GM23338 (cell line): ENCODE measurements at regions not wholly inside any gene's neighbourhood (a gene's known extent, or its start where the extent isn't known, plus 50 kb on each side); places are given as distances from the start of the nearest gene placed in this dataset.
A peak's percentile ranks its signal among the peaks of the same experiment; 100 is the strongest.

Experiments used
- ATAC-seq: fragments of 200-7000 bp; cut with Tn5 transposase; 3 replicates; pipeline ENCODE4 v1.9.1; 2020
- DNase-seq: peaks from one replicate; pipeline ENCODE4 v3.0.0-alpha.2; 2015; ENCODE audit warnings: low spot score
- H2AFZ ChIP-seq: fragments of 200-600 bp; sonication (generic); 2 replicates; pipeline ENCODE4 v1.8.0; 2016; ENCODE audit warnings: antibody characterized with exemption, mild to moderate bottlenecking, moderate library complexity
- H3F3A ChIP-seq: fragments of 200-600 bp; sonication (generic); replicated peaks from 2 replicates; pipeline ENCODE4 v1.8.0; 2017; ENCODE audit warnings: antibody characterized with exemption, mixed run types, low read depth
- H3K27ac ChIP-seq: fragments of 200-600 bp; sonication (generic); 2 replicates; pipeline ENCODE4 v1.6.1; 2016; ENCODE audit warnings: low read depth
- H3K27me3 ChIP-seq: fragments of 200-600 bp; sonication (generic); 2 replicates; pipeline ENCODE4 v1.8.0; 2016; ENCODE audit warnings: mild to moderate bottlenecking, mixed run types, moderate library complexity; ENCODE audit not compliant: insufficient read depth
- H3K36me3 ChIP-seq: fragments of 200-600 bp; sonication (generic); 2 replicates; pipeline ENCODE4 v1.8.0; 2016; ENCODE audit warnings: mild to moderate bottlenecking; ENCODE audit not compliant: insufficient read depth
- H3K4me1 ChIP-seq: fragments of 200-600 bp; sonication (generic); 2 replicates; pipeline ENCODE4 v1.8.0; 2016; ENCODE audit warnings: mild to moderate bottlenecking, moderate library complexity; ENCODE audit not compliant: insufficient read depth
- H3K4me2 ChIP-seq: fragments of 200-600 bp; sonication (generic); 2 replicates; pipeline ENCODE4 v1.7.1; 2017; ENCODE audit warnings: mixed run types
- H3K4me3 ChIP-seq: fragments of 200-600 bp; sonication (generic); 2 replicates; pipeline ENCODE4 v1.6.1; 2016; ENCODE audit warnings: mixed run types
- H3K79me2 ChIP-seq: fragments of 200-600 bp; sonication (generic); replicated peaks from 2 replicates; pipeline ENCODE4 v1.8.0; 2017; ENCODE audit warnings: mild to moderate bottlenecking; ENCODE audit not compliant: insufficient read depth
- H3K9me2 ChIP-seq: fragments of 200-600 bp; sonication (generic); 2 replicates; pipeline ENCODE4 v1.8.0; 2017; ENCODE audit not compliant: insufficient read depth
- H4K20me1 ChIP-seq: fragments of 200-600 bp; sonication (generic); replicated peaks from 2 replicates; pipeline ENCODE4 v1.8.0; 2017; ENCODE audit warnings: mild to moderate bottlenecking; ENCODE audit not compliant: insufficient read depth
- H3K27ac Mint-ChIP-seq: 2 replicates; pipeline ENCODE4 v1.8.0; 2020; ENCODE audit warnings: inconsistent platforms, mild to moderate bottlenecking, moderate library complexity, mixed read lengths
- H3K27me3 Mint-ChIP-seq: 3 replicates; pipeline ENCODE4 v1.8.0; 2022; ENCODE audit warnings: low read depth, mild to moderate bottlenecking, moderate library complexity, mixed read lengths, inconsistent platforms; ENCODE audit not compliant: insufficient read depth, poor library complexity
- H3K36me3 Mint-ChIP-seq: 3 replicates; pipeline ENCODE4 v1.8.0; 2021; ENCODE audit warnings: low read depth, mild to moderate bottlenecking, inconsistent platforms, moderate library complexity, mixed read lengths
- H3K4me1 Mint-ChIP-seq: 3 replicates; pipeline ENCODE4 v1.8.0; 2020; ENCODE audit warnings: mild to moderate bottlenecking, inconsistent platforms, mixed read lengths
- H3K4me3 Mint-ChIP-seq: 3 replicates; pipeline ENCODE4 v1.8.0; 2021; ENCODE audit warnings: moderate library complexity, mild to moderate bottlenecking, inconsistent platforms, mixed read lengths
- H3K9me3 Mint-ChIP-seq: 3 replicates; pipeline ENCODE4 v1.8.0; 2020; ENCODE audit warnings: moderate library complexity, mild to moderate bottlenecking, inconsistent platforms, mixed read lengths
- JUNB ChIP-seq: IDR thresholded peaks from one replicate; pipeline ENCODE4 v1.6.1; 2016; ENCODE audit warnings: antibody characterized with exemption; ENCODE audit not compliant: unreplicated experiment
- POLR2AphosphoS5 ChIP-seq: IDR thresholded peaks from 2 replicates; pipeline ENCODE4 v1.6.1; 2016; ENCODE audit warnings: antibody characterized with exemption, low read depth
- ZNF114 ChIP-seq: fragments of 250-450 bp; sonication (Bioruptor Pico); IDR thresholded peaks from 2 replicates; pipeline ENCODE4 v1.5.0; 2020; ENCODE audit warnings: mild to moderate bottlenecking, moderate library complexity
- TF ChIP-seq, protein P1 (sequence below): IDR thresholded peaks from one replicate; pipeline ENCODE4 v1.6.1; 2018; ENCODE audit warnings: antibody characterized with exemption; ENCODE audit not compliant: unreplicated experiment
- TF ChIP-seq, protein P2 (sequence below): fragments of 250-450 bp; sonication (Bioruptor Pico); IDR thresholded peaks from 2 replicates; pipeline ENCODE4 v1.5.0; 2020; ENCODE audit warnings: mild to moderate bottlenecking, moderate library complexity
- TF ChIP-seq, protein P3 (sequence below): IDR thresholded peaks from 2 replicates; pipeline ENCODE4 v1.6.1; 2016; ENCODE audit warnings: antibody characterized with exemption

DNA sequence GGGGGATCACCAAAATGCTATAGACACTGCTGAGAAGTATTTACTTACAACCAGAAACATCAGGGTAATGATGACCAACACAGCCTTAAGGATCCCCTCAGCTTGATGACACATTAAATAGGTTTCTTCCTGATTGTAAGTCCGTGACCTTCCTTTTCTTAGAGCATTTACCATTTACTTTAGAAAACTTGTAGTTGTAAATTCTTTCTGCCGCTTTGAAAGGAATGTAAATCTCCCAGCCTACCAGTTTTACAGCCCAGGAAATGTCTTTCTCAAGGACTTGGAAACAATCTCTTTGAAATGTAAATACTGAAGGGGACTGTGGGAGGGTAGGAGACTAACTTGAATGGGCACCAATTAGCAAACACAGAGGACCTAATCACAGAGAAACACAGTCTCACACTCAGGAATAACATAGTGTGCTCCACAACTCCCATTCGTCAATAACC, 278.6 kb downstream of the DSC3 start (continued):
- TF ChIP-seq, protein P1, sequence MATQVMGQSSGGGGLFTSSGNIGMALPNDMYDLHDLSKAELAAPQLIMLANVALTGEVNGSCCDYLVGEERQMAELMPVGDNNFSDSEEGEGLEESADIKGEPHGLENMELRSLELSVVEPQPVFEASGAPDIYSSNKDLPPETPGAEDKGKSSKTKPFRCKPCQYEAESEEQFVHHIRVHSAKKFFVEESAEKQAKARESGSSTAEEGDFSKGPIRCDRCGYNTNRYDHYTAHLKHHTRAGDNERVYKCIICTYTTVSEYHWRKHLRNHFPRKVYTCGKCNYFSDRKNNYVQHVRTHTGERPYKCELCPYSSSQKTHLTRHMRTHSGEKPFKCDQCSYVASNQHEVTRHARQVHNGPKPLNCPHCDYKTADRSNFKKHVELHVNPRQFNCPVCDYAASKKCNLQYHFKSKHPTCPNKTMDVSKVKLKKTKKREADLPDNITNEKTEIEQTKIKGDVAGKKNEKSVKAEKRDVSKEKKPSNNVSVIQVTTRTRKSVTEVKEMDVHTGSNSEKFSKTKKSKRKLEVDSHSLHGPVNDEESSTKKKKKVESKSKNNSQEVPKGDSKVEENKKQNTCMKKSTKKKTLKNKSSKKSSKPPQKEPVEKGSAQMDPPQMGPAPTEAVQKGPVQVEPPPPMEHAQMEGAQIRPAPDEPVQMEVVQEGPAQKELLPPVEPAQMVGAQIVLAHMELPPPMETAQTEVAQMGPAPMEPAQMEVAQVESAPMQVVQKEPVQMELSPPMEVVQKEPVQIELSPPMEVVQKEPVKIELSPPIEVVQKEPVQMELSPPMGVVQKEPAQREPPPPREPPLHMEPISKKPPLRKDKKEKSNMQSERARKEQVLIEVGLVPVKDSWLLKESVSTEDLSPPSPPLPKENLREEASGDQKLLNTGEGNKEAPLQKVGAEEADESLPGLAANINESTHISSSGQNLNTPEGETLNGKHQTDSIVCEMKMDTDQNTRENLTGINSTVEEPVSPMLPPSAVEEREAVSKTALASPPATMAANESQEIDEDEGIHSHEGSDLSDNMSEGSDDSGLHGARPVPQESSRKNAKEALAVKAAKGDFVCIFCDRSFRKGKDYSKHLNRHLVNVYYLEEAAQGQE = no peak
- TF ChIP-seq POLR2AphosphoS5 = peak; percentile 52; the same call in 1 of the 2 replicates
- TF ChIP-seq JUNB = no peak

DNA sequence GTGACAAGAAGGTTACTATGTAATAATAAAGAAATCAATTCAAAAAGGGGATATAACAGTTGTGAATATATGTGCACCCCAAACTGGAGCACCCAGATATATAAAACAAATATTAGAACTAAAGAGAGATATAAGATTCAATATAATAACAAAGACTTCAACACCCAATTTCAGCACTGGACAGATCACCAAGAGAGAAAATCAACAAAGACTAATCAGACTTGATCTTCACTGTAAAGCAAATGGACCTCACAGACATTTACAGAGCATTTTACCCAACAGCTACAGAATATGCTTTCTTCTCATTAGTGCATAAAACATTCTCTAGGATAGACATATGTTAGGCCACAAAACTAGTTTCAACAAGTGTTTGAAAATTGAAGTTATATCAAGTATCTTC, 287.7 kb downstream of the DSC3 start:
- H2AFZ ChIP-seq = no peak overlapping the region
- TF ChIP-seq, protein P2, sequence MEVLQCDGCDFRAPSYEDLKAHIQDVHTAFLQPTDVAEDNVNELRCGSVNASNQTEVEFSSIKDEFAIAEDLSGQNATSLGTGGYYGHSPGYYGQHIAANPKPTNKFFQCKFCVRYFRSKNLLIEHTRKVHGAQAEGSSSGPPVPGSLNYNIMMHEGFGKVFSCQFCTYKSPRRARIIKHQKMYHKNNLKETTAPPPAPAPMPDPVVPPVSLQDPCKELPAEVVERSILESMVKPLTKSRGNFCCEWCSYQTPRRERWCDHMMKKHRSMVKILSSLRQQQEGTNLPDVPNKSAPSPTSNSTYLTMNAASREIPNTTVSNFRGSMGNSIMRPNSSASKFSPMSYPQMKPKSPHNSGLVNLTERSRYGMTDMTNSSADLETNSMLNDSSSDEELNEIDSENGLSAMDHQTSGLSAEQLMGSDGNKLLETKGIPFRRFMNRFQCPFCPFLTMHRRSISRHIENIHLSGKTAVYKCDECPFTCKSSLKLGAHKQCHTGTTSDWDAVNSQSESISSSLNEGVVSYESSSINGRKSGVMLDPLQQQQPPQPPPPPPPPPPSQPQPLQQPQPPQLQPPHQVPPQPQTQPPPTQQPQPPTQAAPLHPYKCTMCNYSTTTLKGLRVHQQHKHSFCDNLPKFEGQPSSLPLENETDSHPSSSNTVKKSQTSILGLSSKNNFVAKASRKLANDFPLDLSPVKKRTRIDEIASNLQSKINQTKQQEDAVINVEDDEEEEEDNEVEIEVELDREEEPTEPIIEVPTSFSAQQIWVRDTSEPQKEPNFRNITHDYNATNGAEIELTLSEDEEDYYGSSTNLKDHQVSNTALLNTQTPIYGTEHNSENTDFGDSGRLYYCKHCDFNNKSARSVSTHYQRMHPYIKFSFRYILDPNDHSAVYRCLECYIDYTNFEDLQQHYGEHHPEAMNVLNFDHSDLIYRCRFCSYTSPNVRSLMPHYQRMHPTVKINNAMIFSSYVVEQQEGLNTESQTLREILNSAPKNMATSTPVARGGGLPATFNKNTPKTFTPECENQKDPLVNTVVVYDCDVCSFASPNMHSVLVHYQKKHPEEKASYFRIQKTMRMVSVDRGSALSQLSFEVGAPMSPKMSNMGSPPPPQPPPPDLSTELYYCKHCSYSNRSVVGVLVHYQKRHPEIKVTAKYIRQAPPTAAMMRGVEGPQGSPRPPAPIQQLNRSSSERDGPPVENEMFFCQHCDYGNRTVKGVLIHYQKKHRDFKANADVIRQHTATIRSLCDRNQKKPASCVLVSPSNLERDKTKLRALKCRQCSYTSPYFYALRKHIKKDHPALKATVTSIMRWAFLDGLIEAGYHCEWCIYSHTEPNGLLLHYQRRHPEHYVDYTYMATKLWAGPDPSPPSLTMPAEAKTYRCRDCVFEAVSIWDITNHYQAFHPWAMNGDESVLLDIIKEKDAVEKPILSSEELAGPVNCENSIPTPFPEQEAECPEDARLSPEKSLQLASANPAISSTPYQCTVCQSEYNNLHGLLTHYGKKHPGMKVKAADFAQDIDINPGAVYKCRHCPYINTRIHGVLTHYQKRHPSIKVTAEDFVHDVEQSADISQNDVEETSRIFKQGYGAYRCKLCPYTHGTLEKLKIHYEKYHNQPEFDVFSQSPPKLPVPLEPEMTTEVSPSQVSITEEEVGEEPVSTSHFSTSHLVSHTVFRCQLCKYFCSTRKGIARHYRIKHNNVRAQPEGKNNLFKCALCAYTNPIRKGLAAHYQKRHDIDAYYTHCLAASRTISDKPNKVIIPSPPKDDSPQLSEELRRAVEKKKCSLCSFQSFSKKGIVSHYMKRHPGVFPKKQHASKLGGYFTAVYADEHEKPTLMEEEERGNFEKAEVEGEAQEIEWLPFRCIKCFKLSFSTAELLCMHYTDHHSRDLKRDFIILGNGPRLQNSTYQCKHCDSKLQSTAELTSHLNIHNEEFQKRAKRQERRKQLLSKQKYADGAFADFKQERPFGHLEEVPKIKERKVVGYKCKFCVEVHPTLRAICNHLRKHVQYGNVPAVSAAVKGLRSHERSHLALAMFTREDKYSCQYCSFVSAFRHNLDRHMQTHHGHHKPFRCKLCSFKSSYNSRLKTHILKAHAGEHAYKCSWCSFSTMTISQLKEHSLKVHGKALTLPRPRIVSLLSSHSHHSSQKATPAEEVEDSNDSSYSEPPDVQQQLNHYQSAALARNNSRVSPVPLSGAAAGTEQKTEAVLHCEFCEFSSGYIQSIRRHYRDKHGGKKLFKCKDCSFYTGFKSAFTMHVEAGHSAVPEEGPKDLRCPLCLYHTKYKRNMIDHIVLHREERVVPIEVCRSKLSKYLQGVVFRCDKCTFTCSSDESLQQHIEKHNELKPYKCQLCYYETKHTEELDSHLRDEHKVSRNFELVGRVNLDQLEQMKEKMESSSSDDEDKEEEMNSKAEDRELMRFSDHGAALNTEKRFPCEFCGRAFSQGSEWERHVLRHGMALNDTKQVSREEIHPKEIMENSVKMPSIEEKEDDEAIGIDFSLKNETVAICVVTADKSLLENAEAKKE = no peak
- TF ChIP-seq, protein P3, sequence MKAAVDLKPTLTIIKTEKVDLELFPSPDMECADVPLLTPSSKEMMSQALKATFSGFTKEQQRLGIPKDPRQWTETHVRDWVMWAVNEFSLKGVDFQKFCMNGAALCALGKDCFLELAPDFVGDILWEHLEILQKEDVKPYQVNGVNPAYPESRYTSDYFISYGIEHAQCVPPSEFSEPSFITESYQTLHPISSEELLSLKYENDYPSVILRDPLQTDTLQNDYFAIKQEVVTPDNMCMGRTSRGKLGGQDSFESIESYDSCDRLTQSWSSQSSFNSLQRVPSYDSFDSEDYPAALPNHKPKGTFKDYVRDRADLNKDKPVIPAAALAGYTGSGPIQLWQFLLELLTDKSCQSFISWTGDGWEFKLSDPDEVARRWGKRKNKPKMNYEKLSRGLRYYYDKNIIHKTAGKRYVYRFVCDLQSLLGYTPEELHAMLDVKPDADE = no peak
- TF ChIP-seq ZNF114 (CRISPR knock-in tag) = no peak
- TF ChIP-seq, protein P1 = peak; percentile 62
- DNase-seq (no peak), ATAC-seq (no peak)
- Mint-ChIP-seq H3K9me3 (no peaks in the 10 kb centered on the region), H3K27me3 (peaks cover 3% of the 10 kb centered on the region), H3K4me1 (no peaks in the 10 kb centered on the region; the same call in 2 of the 3 replicates), H3K36me3 (no peaks in the 10 kb centered on the region), H3K4me3 (no peak overlapping the region), H3K27ac (no peak overlapping the region)
- no peak overlapping the region for H3K4me2 ChIP-seq
- H3K4me3 ChIP-seq = no peak overlapping the region
- no peaks in the 10 kb centered on the region for H4K20me1 ChIP-seq
- no peak overlapping the region for H3K27ac ChIP-seq
- no peaks in the 10 kb centered on the region for H3K4me1 ChIP-seq
- H3K27me3 ChIP-seq = no peaks in the 10 kb centered on the region
- H3K36me3 ChIP-seq = no peaks in the 10 kb centered on the region
- no peaks in the 10 kb centered on the region for H3K79me2 ChIP-seq
- H3F3A ChIP-seq = no peaks in the 10 kb centered on the region
- no peaks in the 10 kb centered on the region for H3K9me2 ChIP-seq
